Epithelial cell of esophagus (primary cell): ENCODE measurements at regions not wholly inside any gene's neighbourhood (a gene's known extent, or its start where the extent isn't known, plus 50 kb on each side); places are given as distances from the start of the nearest gene placed in this dataset.

ENCODE experiments used
- DNase-seq: peaks from one replicate; pipeline ENCODE4 v3.0.0; 2010; ENCODE audit warnings: low read depth
- H3K4me3 ChIP-seq: 2 replicates; pipeline ENCODE4 v1.5.1; 2011; ENCODE audit warnings: mild to moderate bottlenecking, low read length, control low read depth
- CTCF ChIP-seq: IDR thresholded peaks from 2 replicates; pipeline ENCODE4 v1.5.1; 2011; ENCODE audit warnings: low read depth, mild to moderate bottlenecking, low read length, control low read depth, inconsistent platforms; ENCODE audit not compliant: insufficient read depth; ENCODE audit errors: missing control alignments

- no peak for DNase-seq
- H3K4me3 ChIP-seq: no peak overlapping the region
- TF ChIP-seq CTCF: no peak
These were observed 68.5 kb upstream of the POMP start for GRCh38 chr13:28590461-28590860.

GRCh38 chr13:28588296-28588695 is 70.6 kb upstream of the POMP start:
- no peak for TF ChIP-seq CTCF
- no peak for DNase-seq
- H3K4me3 ChIP-seq: no peak overlapping the region

- no peak for TF ChIP-seq CTCF
- no peak overlapping the region for H3K4me3 ChIP-seq
- no peak for DNase-seq
These were observed 71.8 kb upstream of the POMP start for GRCh38 chr13:28587174-28587540.

- TF ChIP-seq CTCF: no peak
- DNase-seq: no peak
- no peak overlapping the region for H3K4me3 ChIP-seq
These were observed 72.3 kb upstream of the POMP start for GRCh38 chr13:28586439-28587173.

GRCh38 chr13:28585561-28585960 is 73.4 kb upstream of the POMP start:
- DNase-seq: no peak
- H3K4me3 ChIP-seq: no peak overlapping the region
- no peak for TF ChIP-seq CTCF

GRCh38 chr13:28584873-28585381 is 74.0 kb upstream of the POMP start:
- DNase-seq: no peak
- TF ChIP-seq CTCF: no peak
- no peak overlapping the region for H3K4me3 ChIP-seq

- no peak overlapping the region for H3K4me3 ChIP-seq
- no peak for DNase-seq
- TF ChIP-seq CTCF: no peak
These were observed 75.3 kb upstream of the POMP start for GRCh38 chr13:28583651-28584091.
